A549 (cell line): ENCODE measurements at regions not wholly inside any gene's neighbourhood (a gene's known extent, or its start where the extent isn't known, plus 50 kb on each side); places are given as distances from the start of the nearest gene placed in this dataset.

Source experiments
- ATAC-seq, 2 experiments: fragments of 200-7000 bp in 1 of 2; fragments of >200 bp in 1 of 2; cut with Nextera tagmentation in 1 of 2; cut with Tn5 transposase in 1 of 2; 3 replicates each; pipeline versions ENCODE4 v1.8.0 to v1.9.1; 2018 to 2020; ENCODE audit warnings: mild to moderate bottlenecking in 1 of 2, moderate library complexity in 1 of 2
- CTCF ChIA-PET: fragments of 300-600 bp; sonication (Branson Sonifier 250); formaldehyde crosslinking; extraction: SDS; loops from one replicate; lab custom pipeline; 2021; ENCODE audit warnings: antibody characterized with exemption, inconsistent platforms; lab: Yijun Ruan, JAX
- POLR2A ChIA-PET: fragments of 350-600 bp; formaldehyde crosslinking; extraction: SDS; loops from one replicate; lab custom pipeline; 2021; ENCODE audit warnings: antibody characterized with exemption, inconsistent platforms; lab: Yijun Ruan, JAX
- DNase-seq, 2 experiments: peaks; one replicate each; pipeline versions ENCODE4 v3.0.0 to v3.0.0-alpha.2; 2011 to 2016; ENCODE audit warnings: low read depth in 1 of 2, low spot score in 1 of 2
- FAIRE-seq: peaks from 2 replicates; lab custom pipeline; 2011; peaks lifted over from hg19 to GRCh38; lab: Jason Lieb, UNC
- H3K27ac ChIP-seq, 2 experiments: fragments of >200 bp; sonication (Bioruptor Twin); formaldehyde crosslinking; 3 replicates each; pipeline ENCODE4 v1.5.1; 2016 to 2017
- H3K4me1 ChIP-seq: fragments of >200 bp; sonication (Bioruptor Twin); formaldehyde crosslinking; 3 replicates; pipeline ENCODE4 v1.6.1; 2016
- H3K4me2 ChIP-seq: fragments of >200 bp; sonication (Bioruptor Twin); formaldehyde crosslinking; 3 replicates; pipeline ENCODE4 v1.6.1; 2016
- H3K4me3 ChIP-seq: fragments of >200 bp; sonication (Bioruptor Twin); formaldehyde crosslinking; 3 replicates; pipeline ENCODE4 v1.5.1; 2016
- H3K9me3 ChIP-seq: fragments of >200 bp; sonication (Bioruptor Twin); formaldehyde crosslinking; 3 replicates; pipeline ENCODE4 v1.6.1; 2016
- CHD2 ChIP-seq: fragments of 150-350 bp; IDR thresholded peaks from 2 replicates; pipeline ENCODE4 v1.6.1; 2014; ENCODE audit warnings: low read length; ENCODE audit not compliant: partially characterized antibody
- HOXB13 ChIP-seq: fragments of 250-450 bp; sonication (Bioruptor Pico); IDR thresholded peaks from 2 replicates; pipeline ENCODE4 v1.5.0; 2020; ENCODE audit warnings: low read depth, mild to moderate bottlenecking, moderate library complexity
- JUN ChIP-seq, 2 experiments: fragments of >200 bp; sonication (Bioruptor Twin); formaldehyde crosslinking; IDR thresholded peaks; 2 replicates in 1 of 2; 3 replicates in 1 of 2; pipeline ENCODE4 v1.6.1; 2016 to 2017
- JUNB ChIP-seq: fragments of >200 bp; sonication (Bioruptor Twin); formaldehyde crosslinking; IDR thresholded peaks from 2 replicates; pipeline ENCODE4 v1.6.1; 2016
- MAFK ChIP-seq: fragments of 450-650 bp; IDR thresholded peaks from 2 replicates; pipeline ENCODE4 v1.6.1; 2014; ENCODE audit not compliant: partially characterized antibody
- NR3C1 ChIP-seq: fragments of >200 bp; sonication (Bioruptor Twin); formaldehyde crosslinking; IDR thresholded peaks from 3 replicates; pipeline ENCODE4 v1.6.1; 2017
- RARB ChIP-seq: fragments of 250-450 bp; sonication (Bioruptor Pico); IDR thresholded peaks from 2 replicates; pipeline ENCODE4 v1.8.0; 2021; ENCODE audit warnings: mild to moderate bottlenecking, moderate library complexity
- SMC3 ChIP-seq: fragments of >200 bp; sonication (Bioruptor Twin); formaldehyde crosslinking; IDR thresholded peaks from 3 replicates; pipeline ENCODE4 v1.6.1; 2018; ENCODE audit warnings: inconsistent platforms
- SREBF2 ChIP-seq: fragments of 450-650 bp; IDR thresholded peaks from 2 replicates; pipeline ENCODE4 v1.6.1; 2014; ENCODE audit warnings: mild to moderate bottlenecking, moderate library complexity
- TFCP2L1 ChIP-seq: fragments of 250-450 bp; sonication (Bioruptor Pico); IDR thresholded peaks from 2 replicates; pipeline ENCODE4 v1.5.0; 2021; ENCODE audit warnings: mild to moderate bottlenecking
- WGBS: methylation state at CpG from one replicate; pipeline ENCODE4 v1.1.6; 2017; ENCODE audit errors: missing lambda C conversion rate; 5-methylcytosine and 5-hydroxymethylcytosine counted together
- TF ChIP-seq, protein P1 (sequence below): fragments of 200-600 bp; sonication (generic); IDR thresholded peaks from 2 replicates; pipeline ENCODE4 v1.6.1; 2016; ENCODE audit warnings: antibody characterized with exemption, mild to moderate bottlenecking, moderate library complexity
- TF ChIP-seq, protein P2 (sequence below): fragments of >200 bp; sonication (Bioruptor Twin); formaldehyde crosslinking; IDR thresholded peaks from 3 replicates; pipeline ENCODE4 v1.5.1; 2016
- TF ChIP-seq, protein P3 (sequence below): fragments of 250-450 bp; sonication (Bioruptor Pico); IDR thresholded peaks from 2 replicates; pipeline ENCODE4 v1.5.0; 2021; ENCODE audit warnings: mild to moderate bottlenecking, moderate library complexity, borderline replicate concordance

DNA sequence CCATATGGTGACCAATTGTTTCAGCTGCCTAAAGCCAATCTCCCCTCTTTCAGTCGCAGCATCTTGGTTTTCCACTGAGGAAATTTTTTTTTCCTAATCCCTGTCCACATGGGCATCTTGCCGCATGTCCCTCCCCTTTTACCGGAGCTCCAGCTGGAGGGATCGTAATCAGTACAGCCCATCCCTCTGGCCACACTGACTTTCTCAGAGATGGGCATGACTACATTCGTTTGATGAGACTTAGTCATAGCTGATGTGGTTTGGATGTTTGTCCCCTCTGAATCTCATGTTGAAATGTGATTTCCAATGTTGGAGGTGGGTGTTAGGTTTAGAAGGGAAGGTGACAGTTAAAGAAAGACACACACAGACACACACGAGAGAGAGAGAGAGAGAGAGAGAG lies 186.8 kb upstream of the CXCL12 start:
- H3K9me3 ChIP-seq: no peaks in the 10 kb centered on the region
- no peak overlapping the region for H3K4me3 ChIP-seq
- no peak overlapping the region for H3K27ac ChIP-seq
- 35% methylated on average over 6 of the region's 6 CpGs for WGBS
- no peak overlapping the region for H3K4me2 ChIP-seq
- H3K4me1 ChIP-seq: no peaks in the 10 kb centered on the region
- FAIRE-seq (no peak), ATAC-seq (no peak), DNase-seq (no peak)
- ChIA-PET POLR2A (no interaction called here), CTCF (interaction anchor here (1.2 kb wide), 1 partner anchor 14 kb away, joined by 3 read pairs; no protein-coding TSS in a partner anchor)
- no peak for TF ChIP-seq RARB (CRISPR knock-in tag)
- no peak for TF ChIP-seq HOXB13 (CRISPR knock-in tag)
- TF ChIP-seq MAFK: no peak
- TF ChIP-seq JUN (IDR thresholded peaks at IDR 0.05): no peak
- no peak for TF ChIP-seq SMC3
- TF ChIP-seq, protein P1, sequence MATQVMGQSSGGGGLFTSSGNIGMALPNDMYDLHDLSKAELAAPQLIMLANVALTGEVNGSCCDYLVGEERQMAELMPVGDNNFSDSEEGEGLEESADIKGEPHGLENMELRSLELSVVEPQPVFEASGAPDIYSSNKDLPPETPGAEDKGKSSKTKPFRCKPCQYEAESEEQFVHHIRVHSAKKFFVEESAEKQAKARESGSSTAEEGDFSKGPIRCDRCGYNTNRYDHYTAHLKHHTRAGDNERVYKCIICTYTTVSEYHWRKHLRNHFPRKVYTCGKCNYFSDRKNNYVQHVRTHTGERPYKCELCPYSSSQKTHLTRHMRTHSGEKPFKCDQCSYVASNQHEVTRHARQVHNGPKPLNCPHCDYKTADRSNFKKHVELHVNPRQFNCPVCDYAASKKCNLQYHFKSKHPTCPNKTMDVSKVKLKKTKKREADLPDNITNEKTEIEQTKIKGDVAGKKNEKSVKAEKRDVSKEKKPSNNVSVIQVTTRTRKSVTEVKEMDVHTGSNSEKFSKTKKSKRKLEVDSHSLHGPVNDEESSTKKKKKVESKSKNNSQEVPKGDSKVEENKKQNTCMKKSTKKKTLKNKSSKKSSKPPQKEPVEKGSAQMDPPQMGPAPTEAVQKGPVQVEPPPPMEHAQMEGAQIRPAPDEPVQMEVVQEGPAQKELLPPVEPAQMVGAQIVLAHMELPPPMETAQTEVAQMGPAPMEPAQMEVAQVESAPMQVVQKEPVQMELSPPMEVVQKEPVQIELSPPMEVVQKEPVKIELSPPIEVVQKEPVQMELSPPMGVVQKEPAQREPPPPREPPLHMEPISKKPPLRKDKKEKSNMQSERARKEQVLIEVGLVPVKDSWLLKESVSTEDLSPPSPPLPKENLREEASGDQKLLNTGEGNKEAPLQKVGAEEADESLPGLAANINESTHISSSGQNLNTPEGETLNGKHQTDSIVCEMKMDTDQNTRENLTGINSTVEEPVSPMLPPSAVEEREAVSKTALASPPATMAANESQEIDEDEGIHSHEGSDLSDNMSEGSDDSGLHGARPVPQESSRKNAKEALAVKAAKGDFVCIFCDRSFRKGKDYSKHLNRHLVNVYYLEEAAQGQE: no peak
- no peak for TF ChIP-seq TFCP2L1 (CRISPR knock-in tag)
- TF ChIP-seq JUNB: no peak
- no peak for TF ChIP-seq SREBF2
- no peak for TF ChIP-seq NR3C1

DNA sequence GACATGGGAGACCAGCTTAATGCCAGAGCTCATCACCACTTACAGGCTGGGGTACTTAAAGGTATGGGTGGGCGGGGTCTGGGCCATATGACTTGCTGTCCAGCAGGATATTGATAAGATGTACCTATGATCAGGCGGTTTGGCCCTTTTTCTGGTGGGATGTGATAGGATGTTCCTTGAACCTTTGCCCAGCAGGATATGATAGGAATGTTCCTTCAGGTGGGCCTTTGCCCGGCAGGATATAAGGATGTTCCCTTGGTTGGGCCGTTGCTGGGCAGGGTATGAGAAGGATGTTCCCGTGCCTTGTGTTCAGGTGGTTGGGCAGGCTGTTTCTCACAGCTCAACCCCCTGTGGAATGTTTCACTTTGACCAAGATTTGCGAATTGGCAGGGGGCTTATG lies 187.2 kb upstream of the CXCL12 start:
- POLR2A ChIA-PET: no interaction called here
- H3K9me3 ChIP-seq: no peaks in the 10 kb centered on the region
- H3K27ac ChIP-seq: no peak overlapping the region
- H3K4me2 ChIP-seq: no peak overlapping the region
- DNase-seq (no peak), ATAC-seq (no peak), FAIRE-seq (no peak)
- CTCF ChIA-PET: no interaction called here
- WGBS: 7% methylated on average over 5 of the region's 6 CpGs
- TF ChIP-seq, protein P2, sequence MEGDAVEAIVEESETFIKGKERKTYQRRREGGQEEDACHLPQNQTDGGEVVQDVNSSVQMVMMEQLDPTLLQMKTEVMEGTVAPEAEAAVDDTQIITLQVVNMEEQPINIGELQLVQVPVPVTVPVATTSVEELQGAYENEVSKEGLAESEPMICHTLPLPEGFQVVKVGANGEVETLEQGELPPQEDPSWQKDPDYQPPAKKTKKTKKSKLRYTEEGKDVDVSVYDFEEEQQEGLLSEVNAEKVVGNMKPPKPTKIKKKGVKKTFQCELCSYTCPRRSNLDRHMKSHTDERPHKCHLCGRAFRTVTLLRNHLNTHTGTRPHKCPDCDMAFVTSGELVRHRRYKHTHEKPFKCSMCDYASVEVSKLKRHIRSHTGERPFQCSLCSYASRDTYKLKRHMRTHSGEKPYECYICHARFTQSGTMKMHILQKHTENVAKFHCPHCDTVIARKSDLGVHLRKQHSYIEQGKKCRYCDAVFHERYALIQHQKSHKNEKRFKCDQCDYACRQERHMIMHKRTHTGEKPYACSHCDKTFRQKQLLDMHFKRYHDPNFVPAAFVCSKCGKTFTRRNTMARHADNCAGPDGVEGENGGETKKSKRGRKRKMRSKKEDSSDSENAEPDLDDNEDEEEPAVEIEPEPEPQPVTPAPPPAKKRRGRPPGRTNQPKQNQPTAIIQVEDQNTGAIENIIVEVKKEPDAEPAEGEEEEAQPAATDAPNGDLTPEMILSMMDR: no peak
- TF ChIP-seq, protein P1: no peak
- TF ChIP-seq CHD2 (no peak), SREBF2 (no peak)
- TF ChIP-seq, protein P3, sequence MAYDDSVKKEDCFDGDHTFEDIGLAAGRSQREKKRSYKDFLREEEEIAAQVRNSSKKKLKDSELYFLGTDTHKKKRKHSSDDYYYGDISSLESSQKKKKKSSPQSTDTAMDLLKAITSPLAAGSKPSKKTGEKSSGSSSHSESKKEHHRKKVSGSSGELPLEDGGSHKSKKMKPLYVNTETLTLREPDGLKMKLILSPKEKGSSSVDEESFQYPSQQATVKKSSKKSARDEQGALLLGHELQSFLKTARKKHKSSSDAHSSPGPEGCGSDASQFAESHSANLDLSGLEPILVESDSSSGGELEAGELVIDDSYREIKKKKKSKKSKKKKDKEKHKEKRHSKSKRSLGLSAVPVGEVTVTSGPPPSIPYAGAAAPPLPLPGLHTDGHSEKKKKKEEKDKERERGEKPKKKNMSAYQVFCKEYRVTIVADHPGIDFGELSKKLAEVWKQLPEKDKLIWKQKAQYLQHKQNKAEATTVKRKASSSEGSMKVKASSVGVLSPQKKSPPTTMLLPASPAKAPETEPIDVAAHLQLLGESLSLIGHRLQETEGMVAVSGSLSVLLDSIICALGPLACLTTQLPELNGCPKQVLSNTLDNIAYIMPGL (CRISPR knock-in tag): no peak
- H3K4me3 ChIP-seq: no peak overlapping the region
- H3K4me1 ChIP-seq: no peaks in the 10 kb centered on the region
